Glomerular endothelial cell (primary cell): ENCODE measurements at regions not wholly inside any gene's neighbourhood (a gene's known extent, or its start where the extent isn't known, plus 50 kb on each side); places are given as distances from the start of the nearest gene placed in this dataset.

Experiments used
- DNase-seq: peaks from one replicate; pipeline ENCODE4 v3.0.0-alpha.2; 2011; ENCODE audit warnings: low read depth, low spot score; ENCODE audit errors: extremely low read depth

- DNase-seq, result no peak
Measured at GRCh38 chr6:113420290-113420689, 436.9 kb upstream of the MARCKS start.

GRCh38 chr6:113421997-113422396, 435.1 kb upstream of the MARCKS start:
- no peak for DNase-seq

GRCh38 chr6:113423956-113424355, 433.2 kb upstream of the MARCKS start:
- DNase-seq, result no peak

- no peak for DNase-seq
Measured at GRCh38 chr6:113425977-113426660, 431.0 kb upstream of the MARCKS start.

GRCh38 chr6:113427617-113428016, 429.5 kb upstream of the MARCKS start:
- no peak for DNase-seq

GRCh38 chr6:113428702-113429101, 428.4 kb upstream of the MARCKS start:
- DNase-seq, result no peak

GRCh38 chr6:113432521-113433334, 424.4 kb upstream of the MARCKS start:
- DNase-seq, result no peak

GRCh38 chr6:113433335-113433991, 423.7 kb upstream of the MARCKS start:
- no peak for DNase-seq

GRCh38 chr6:113434641-113435040, 422.5 kb upstream of the MARCKS start:
- no peak for DNase-seq

GRCh38 chr6:113437566-113437965, 419.6 kb upstream of the MARCKS start:
- no peak for DNase-seq

- DNase-seq, result no peak
Measured at GRCh38 chr6:113439866-113440265, 417.3 kb upstream of the MARCKS start.

- DNase-seq, result no peak
Measured at GRCh38 chr6:113442040-113442439, 415.1 kb upstream of the MARCKS start.

- DNase-seq, result no peak
Measured at GRCh38 chr6:113445201-113445600, 411.9 kb upstream of the MARCKS start.

- DNase-seq, result no peak
Measured at GRCh38 chr6:113447088-113447831, 409.9 kb upstream of the MARCKS start.

- no peak for DNase-seq
Measured at GRCh38 chr6:113449051-113449450, 408.1 kb upstream of the MARCKS start.

- no peak for DNase-seq
Measured at GRCh38 chr6:113450061-113450465, 407.1 kb upstream of the MARCKS start.

- DNase-seq, result no peak
Measured at GRCh38 chr6:113451049-113451448, 406.1 kb upstream of the MARCKS start.

- DNase-seq, result no peak
Measured at GRCh38 chr6:113457198-113457597, 399.9 kb upstream of the MARCKS start.

GRCh38 chr6:113457751-113458150, 399.4 kb upstream of the MARCKS start:
- no peak for DNase-seq

- no peak for DNase-seq
Measured at GRCh38 chr6:113458368-113459010, 398.7 kb upstream of the MARCKS start.
